HUES48 (cell line): ENCODE measurements at regions not wholly inside any gene's neighbourhood (a gene's known extent, or its start where the extent isn't known, plus 50 kb on each side); places are given as distances from the start of the nearest gene placed in this dataset.
"Not testable (repeated sequence)": the region's sequence is repeated elsewhere in the genome, so short reads cannot be mapped to it uniquely, and the experiment has no call there.

ENCODE experiments used
- H3K27ac ChIP-seq: one replicate; pipeline ENCODE4 v1.7.0; 2013; ENCODE audit warnings: low read depth, low read length, inconsistent platforms
- H3K27me3 ChIP-seq: 2 replicates; pipeline ENCODE4 v1.6.1; 2013; ENCODE audit warnings: mild to moderate bottlenecking, low read length; ENCODE audit not compliant: control insufficient read depth, insufficient read depth
- H3K36me3 ChIP-seq: 2 replicates; pipeline ENCODE4 v1.6.1; 2013; ENCODE audit warnings: low read length; ENCODE audit not compliant: control insufficient read depth, insufficient read depth
- H3K4me1 ChIP-seq: 2 replicates; pipeline ENCODE4 v1.6.1; 2013; ENCODE audit warnings: mild to moderate bottlenecking, low read length; ENCODE audit not compliant: control insufficient read depth, insufficient read depth
- H3K4me3 ChIP-seq: 2 replicates; pipeline ENCODE4 v1.5.1; 2013; ENCODE audit warnings: mild to moderate bottlenecking, low read depth, low read length
- H3K9ac ChIP-seq: 2 replicates; pipeline ENCODE4 v1.6.1; 2013; ENCODE audit warnings: mild to moderate bottlenecking, low read depth, low read length, moderate library complexity
- H3K9me3 ChIP-seq: 2 replicates; pipeline ENCODE4 v1.6.1; 2013; ENCODE audit warnings: low read length; ENCODE audit not compliant: control insufficient read depth, insufficient read depth

DNA sequence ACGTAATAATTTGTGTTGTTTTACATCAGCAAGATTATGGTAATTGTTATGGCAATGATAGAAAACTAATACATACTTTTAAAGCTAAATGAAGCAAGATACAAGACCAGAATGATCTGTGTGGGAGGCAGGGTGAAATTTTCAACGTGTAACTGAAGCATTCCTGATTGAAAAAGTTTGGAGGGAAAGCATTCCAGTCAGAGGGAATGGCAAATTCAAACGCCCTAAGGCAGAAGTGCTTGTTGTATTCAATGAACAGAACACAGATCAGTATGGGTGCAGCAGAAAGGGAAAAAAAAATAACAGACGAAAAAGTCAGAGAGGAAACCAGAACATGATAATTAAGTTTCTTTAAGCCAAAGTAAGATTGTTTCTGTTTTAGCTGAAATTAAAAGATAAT lies 928.5 kb upstream of the SLITRK1 start:
- Histone ChIP-seq H3K36me3 (no peaks in the 10 kb centered on the region), H3K9me3 (no peaks in the 10 kb centered on the region), H3K9ac (no peak overlapping the region), H3K4me1 (peaks cover 8% of the 10 kb centered on the region; the same call in 1 of the 2 replicates), H3K4me3 (no peak overlapping the region), H3K27ac (no peak overlapping the region), H3K27me3 (no peaks in the 10 kb centered on the region)

DNA sequence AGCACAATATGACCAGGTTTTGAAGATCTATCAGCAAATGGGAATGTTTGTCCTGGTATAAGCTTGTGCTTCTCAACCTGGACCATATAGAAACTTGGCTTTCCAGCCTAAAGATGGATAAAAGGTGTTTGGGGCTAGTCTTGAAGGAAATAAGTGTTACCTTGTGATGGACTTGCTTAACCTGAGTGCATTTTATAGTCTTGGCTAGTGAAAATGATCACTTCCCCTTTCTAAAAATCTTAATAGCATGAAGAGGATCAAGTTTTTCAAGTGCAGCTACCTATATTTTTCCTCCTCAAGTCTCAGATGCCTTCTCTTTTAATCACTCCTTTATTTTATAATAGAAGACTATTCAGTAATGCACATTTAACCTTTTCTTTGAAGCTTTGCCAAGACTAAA lies 919.8 kb upstream of the SLITRK1 start:
- Histone ChIP-seq H3K4me3 (no peak overlapping the region), H3K9ac (no peak overlapping the region), H3K36me3 (no peaks in the 10 kb centered on the region), H3K4me1 (peaks cover 7% of the 10 kb centered on the region; the same call in 1 of the 2 replicates), H3K27ac (no peak overlapping the region), H3K27me3 (no peaks in the 10 kb centered on the region), H3K9me3 (no peaks in the 10 kb centered on the region)

DNA sequence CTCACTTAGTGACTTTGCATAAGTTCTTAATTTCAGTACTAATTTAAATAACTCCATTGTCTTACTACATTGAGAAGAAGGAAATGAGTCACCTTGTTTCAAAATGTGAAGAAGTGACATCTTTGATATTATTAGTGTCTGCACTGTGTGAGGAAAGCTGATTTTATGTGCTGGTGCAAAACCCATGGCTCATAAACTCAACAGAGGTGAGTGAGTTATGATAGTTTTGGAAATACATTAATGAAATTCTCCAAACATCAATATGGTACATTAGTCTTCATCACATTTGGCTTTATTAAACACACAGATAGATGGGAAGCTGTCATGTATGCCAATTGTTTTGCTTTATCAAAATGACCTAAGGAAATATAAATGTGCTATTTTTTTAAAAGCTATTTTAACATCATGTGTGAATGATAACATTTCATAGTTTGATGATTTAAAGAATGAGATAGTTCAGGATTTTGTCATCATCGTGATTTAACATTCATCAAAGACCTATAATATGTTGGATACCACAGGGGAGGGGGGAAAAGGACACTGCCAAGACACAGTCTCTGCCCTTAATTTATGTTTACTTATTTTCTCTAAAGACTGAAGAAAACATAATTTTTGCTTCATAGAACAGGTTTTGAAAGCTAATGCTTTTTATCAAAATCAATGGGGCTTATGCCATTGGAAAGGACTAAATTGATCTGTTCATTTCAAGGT lies 902.3 kb upstream of the SLITRK1 start:
- Histone ChIP-seq H3K9ac (no peak overlapping the region), H3K36me3 (no peaks in the 10 kb centered on the region), H3K4me1 (peaks cover 6% of the 10 kb centered on the region; the same call in 1 of the 2 replicates), H3K4me3 (no peak overlapping the region; the same call in 1 of the 2 replicates), H3K9me3 (no peaks in the 10 kb centered on the region), H3K27me3 (no peaks in the 10 kb centered on the region), H3K27ac (no peak overlapping the region)

DNA sequence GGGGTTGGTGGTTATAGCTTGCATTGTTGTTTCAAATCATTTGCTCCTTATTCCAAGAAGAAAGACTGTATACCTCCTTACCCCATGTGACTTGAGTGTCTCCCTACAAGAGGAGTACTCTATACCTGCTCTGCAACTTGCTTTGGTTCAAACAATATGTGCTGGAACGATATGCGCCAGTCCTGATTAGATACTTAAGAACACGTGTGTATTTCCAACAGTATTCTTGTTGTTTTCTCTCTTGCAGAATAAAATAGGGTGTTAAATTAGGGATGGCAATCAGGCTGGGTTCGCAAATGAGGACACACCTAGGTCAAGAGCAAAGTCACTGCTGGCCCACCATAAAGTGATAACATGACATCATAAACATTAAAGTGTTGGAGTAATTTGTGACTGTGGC lies 895.0 kb upstream of the SLITRK1 start:
- no peaks in the 10 kb centered on the region for H3K9me3 ChIP-seq
- H3K4me1 ChIP-seq, result no peaks in the 10 kb centered on the region
- H3K36me3 ChIP-seq, result no peaks in the 10 kb centered on the region
- H3K27me3 ChIP-seq, result no peaks in the 10 kb centered on the region
- no peak overlapping the region for H3K9ac ChIP-seq
- H3K27ac ChIP-seq, result no peak overlapping the region
- H3K4me3 ChIP-seq, result no peak overlapping the region

DNA sequence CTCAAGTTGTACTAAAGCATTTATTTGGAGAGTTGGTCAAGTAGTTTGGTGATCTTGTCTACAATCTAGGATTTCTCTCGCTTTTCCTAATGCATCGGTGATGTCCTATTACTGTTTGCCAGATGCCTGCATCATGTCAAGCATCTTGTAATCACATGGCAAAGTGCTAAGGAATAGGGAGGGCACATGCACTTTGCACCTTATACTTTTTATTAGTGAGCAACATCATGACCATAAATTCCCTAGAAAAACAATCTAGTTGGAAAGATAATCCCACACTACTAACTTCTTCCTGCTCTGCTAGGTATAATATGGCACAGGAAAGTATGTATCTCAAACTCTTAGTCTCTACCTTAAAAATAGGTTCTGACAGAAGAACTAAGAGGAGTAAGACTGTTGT lies 894.3 kb upstream of the SLITRK1 start:
- no peaks in the 10 kb centered on the region for H3K27me3 ChIP-seq
- no peaks in the 10 kb centered on the region for H3K36me3 ChIP-seq
- no peaks in the 10 kb centered on the region for H3K4me1 ChIP-seq
- H3K9ac ChIP-seq, result no peak overlapping the region
- H3K9me3 ChIP-seq, result no peaks in the 10 kb centered on the region
- H3K4me3 ChIP-seq, result no peak overlapping the region
- H3K27ac ChIP-seq, result no peak overlapping the region

DNA sequence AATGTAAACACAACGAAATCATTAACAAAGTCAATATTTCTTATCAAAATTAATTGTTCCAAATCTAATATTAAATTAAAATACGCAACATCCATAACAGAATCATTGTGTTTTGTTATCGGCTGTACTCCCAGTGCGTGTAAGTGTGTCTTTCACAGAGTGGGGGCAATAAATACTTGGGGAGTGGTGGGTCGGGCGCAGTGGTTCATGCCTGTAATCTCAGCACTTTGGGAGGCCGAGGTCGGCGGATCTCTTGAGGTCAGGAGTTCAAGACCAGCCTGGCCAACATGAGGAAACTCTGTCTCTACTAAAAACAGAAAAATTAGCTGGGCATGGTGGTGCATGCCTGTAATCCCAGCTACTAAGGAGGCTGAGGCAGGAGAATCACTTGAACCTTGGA lies 893.6 kb upstream of the SLITRK1 start:
- not testable (repeated sequence) for H3K4me1 ChIP-seq, H3K4me3 ChIP-seq, H3K36me3 ChIP-seq, H3K9ac ChIP-seq, H3K27me3 ChIP-seq, H3K9me3 ChIP-seq, H3K27ac ChIP-seq

DNA sequence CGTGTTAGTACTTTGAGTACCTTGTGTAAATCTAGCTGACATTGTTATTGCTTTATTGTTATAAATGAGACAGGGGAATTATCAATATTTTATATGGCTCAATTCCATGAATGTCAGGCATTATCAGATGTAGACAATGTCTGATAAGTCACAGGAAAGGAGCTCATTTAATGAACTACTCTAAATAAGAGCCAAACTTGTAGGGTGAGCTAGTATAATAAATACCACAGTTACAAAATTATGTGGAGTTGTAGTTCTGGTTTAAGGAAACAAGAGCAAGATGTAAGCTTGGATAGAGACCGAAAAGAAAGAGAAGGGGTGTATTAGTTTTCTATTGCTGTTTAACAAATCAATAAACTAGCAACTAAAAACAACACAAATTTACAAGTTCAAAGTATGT lies 891.8 kb upstream of the SLITRK1 start:
- H3K27me3 ChIP-seq, result no peaks in the 10 kb centered on the region

DNA sequence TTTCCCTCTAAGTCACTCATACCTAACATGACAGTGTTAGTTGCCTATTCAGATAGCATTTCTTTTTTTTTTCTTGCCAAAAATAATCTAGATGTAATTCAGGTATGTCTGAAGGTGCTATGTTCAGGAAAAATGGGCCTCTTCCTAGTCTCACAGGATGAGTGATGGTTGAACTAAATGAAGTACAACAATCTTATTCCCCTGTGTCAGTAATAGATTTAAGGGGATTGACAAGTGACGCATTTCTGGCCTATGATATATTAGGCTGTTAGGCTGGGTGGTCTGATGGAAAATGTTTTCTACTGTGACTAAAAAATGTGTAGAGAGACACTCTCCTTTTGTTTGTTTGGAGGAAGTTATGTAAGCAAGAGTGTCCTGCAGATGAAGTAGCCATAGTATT lies 878.7 kb upstream of the SLITRK1 start:
- Histone ChIP-seq H3K36me3 (no peaks in the 10 kb centered on the region), H3K27me3 (no peaks in the 10 kb centered on the region), H3K9me3 (no peaks in the 10 kb centered on the region), H3K4me1 (no peaks in the 10 kb centered on the region), H3K27ac (no peak overlapping the region), H3K4me3 (no peak overlapping the region), H3K9ac (no peak overlapping the region)

More for the DNA sequence above, 891.8 kb upstream of the SLITRK1 start:
- H3K27ac ChIP-seq, result no peak overlapping the region
- H3K4me3 ChIP-seq, result no peak overlapping the region
- no peak overlapping the region for H3K9ac ChIP-seq
- peaks cover 9% of the 10 kb centered on the region for H3K4me1 ChIP-seq
- H3K9me3 ChIP-seq, result no peaks in the 10 kb centered on the region
- no peaks in the 10 kb centered on the region for H3K36me3 ChIP-seq

DNA sequence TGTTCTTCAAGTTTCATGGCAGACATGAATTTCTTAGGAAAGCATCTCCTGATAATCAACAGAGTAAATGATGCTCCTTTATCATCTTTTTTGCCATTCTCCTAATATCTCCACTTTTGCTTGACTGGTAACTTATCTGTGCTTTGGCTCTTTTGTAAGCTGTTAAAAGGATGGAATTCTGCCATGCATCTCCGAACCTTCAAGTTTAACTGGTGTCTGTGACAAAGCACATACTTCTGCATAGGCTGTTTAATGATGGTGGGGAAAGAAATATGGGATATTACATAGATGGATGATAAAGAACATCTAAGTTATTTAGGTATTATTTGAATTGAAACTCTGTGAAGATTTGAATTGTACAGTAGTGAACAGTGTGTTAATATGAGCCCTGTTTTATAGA lies 866.9 kb upstream of the SLITRK1 start:
- H3K4me3 ChIP-seq, result no peak overlapping the region
- H3K4me1 ChIP-seq, result no peaks in the 10 kb centered on the region
- H3K9me3 ChIP-seq, result no peaks in the 10 kb centered on the region
- H3K27me3 ChIP-seq, result no peaks in the 10 kb centered on the region
- H3K27ac ChIP-seq, result no peak overlapping the region
- no peaks in the 10 kb centered on the region for H3K36me3 ChIP-seq
- H3K9ac ChIP-seq, result no peak overlapping the region

DNA sequence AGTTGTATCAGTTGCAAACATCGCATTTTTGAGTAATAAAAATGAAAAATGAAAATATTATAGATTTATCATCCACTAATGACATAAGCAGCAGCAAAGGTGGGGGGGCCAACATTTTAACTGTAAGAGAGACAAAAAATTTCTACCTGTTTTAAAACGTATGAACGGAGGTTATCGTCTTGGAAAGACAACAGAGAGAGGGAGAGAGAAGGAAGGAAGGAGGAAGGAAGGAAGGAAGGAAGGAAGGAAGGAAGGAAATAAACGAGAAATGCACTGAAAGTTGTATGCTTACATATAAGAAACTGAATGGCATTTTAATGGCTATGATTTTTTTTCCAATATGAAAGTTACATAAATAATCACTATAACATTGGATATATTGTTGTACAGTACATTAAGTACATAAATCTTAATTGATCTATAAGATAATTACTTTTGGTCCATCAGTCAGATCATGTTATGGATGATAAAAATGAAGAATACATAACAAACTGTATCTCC lies 862.8 kb upstream of the SLITRK1 start:
- Histone ChIP-seq H3K36me3 (no peaks in the 10 kb centered on the region), H3K4me3 (no peak overlapping the region), H3K4me1 (no peaks in the 10 kb centered on the region), H3K27ac (no peak overlapping the region), H3K9ac (no peak overlapping the region), H3K9me3 (no peaks in the 10 kb centered on the region), H3K27me3 (no peaks in the 10 kb centered on the region)

DNA sequence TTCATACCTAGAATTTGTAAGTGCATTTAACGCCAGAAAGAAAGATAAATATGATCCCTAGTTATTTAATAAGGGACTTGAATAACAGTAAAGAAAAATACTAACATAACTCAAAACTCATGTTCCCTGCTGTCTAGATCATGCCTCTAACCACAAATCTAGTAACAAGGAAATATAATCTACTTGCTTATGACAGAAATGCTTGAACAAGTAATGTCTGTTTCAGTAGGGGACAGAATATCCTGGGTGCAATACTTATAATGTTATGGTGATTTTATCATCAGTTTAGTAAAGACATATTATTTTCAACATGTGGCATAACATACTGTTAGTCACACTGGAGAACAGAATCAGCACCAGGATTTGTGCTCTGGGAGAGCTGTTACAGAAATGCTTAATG lies 861.9 kb upstream of the SLITRK1 start:
- Histone ChIP-seq H3K9ac (no peak overlapping the region), H3K27me3 (no peaks in the 10 kb centered on the region), H3K9me3 (no peaks in the 10 kb centered on the region), H3K4me1 (no peaks in the 10 kb centered on the region), H3K27ac (no peak overlapping the region), H3K36me3 (no peaks in the 10 kb centered on the region), H3K4me3 (no peak overlapping the region)
